GM19395 (cell line): ENCODE measurements at regions not wholly inside any gene's neighbourhood (a gene's known extent, or its start where the extent isn't known, plus 50 kb on each side); places are given as distances from the start of the nearest gene placed in this dataset.
"Not testable (repeated sequence)": the region's sequence is repeated elsewhere in the genome, so short reads cannot be mapped to it uniquely, and the experiment has no call there.

Experiments used
- ATAC-seq: cut with Tn5 transposase; IDR thresholded peaks from one replicate; pipeline ENCODE4 v1.9.1; 2021; ENCODE audit warnings: mild to moderate bottlenecking, moderate library complexity; ENCODE audit not compliant: unreplicated experiment

- ATAC-seq: no peak
These were observed 55.2 kb downstream of the GCC1 start for GRCh38 chr7:127530148-127530547.

- no peak for ATAC-seq
These were observed 57.8 kb downstream of the GCC1 start for GRCh38 chr7:127527561-127527960.

- no peak for ATAC-seq
These were observed 59.4 kb downstream of the GCC1 start for GRCh38 chr7:127525866-127526480.

- no peak for ATAC-seq
These were observed 69.1 kb downstream of the GCC1 start for GRCh38 chr7:127516320-127516719.

- ATAC-seq: no peak
These were observed 70.9 kb downstream of the GCC1 start for GRCh38 chr7:127514499-127514898.

- no peak for ATAC-seq
These were observed 72.1 kb downstream of the GCC1 start for GRCh38 chr7:127513311-127513710.

- no peak for ATAC-seq
These were observed 72.7 kb downstream of the GCC1 start for GRCh38 chr7:127512663-127513062.

- no peak for ATAC-seq
These were observed 80.7 kb downstream of the GCC1 start for GRCh38 chr7:127504715-127505114.

GRCh38 chr7:127501817-127502216, 83.6 kb downstream of the GCC1 start:
- no peak for ATAC-seq

- no peak for ATAC-seq
These were observed 94.9 kb upstream of the ZNF800 start for GRCh38 chr7:127487381-127487780.

- ATAC-seq: peak; percentile 52
These were observed 94.1 kb upstream of the ZNF800 start for GRCh38 chr7:127486654-127487053.

GRCh38 chr7:127485482-127485881, 93.0 kb upstream of the ZNF800 start:
- ATAC-seq: no peak

- ATAC-seq: no peak
These were observed 92.4 kb upstream of the ZNF800 start for GRCh38 chr7:127484954-127485353.

- ATAC-seq: no peak
These were observed 86.0 kb upstream of the ZNF800 start for GRCh38 chr7:127478461-127478860.

- no peak for ATAC-seq
These were observed 85.5 kb upstream of the ZNF800 start for GRCh38 chr7:127478024-127478355.

- no peak for ATAC-seq
These were observed 85.0 kb upstream of the ZNF800 start for GRCh38 chr7:127477295-127478023.

- ATAC-seq: no peak
These were observed 84.1 kb upstream of the ZNF800 start for GRCh38 chr7:127476618-127477017.

GRCh38 chr7:127474457-127474856, 81.9 kb upstream of the ZNF800 start:
- no peak for ATAC-seq

- no peak for ATAC-seq
These were observed 80.9 kb upstream of the ZNF800 start for GRCh38 chr7:127473409-127473808.

- no peak for ATAC-seq
These were observed 67.6 kb upstream of the ZNF800 start for GRCh38 chr7:127460077-127460476.

GRCh38 chr7:127451258-127451657, 58.8 kb upstream of the ZNF800 start:
- ATAC-seq: not testable (repeated sequence)

GRCh38 chr7:127448566-127448965, 56.1 kb upstream of the ZNF800 start:
- no peak for ATAC-seq
